RWPE1 (cell line): ENCODE measurements at regions not wholly inside any gene's neighbourhood (a gene's known extent, or its start where the extent isn't known, plus 50 kb on each side); places are given as distances from the start of the nearest gene placed in this dataset.

Experiments used
- CTCF ChIA-PET: fragments of 350-600 bp; sonication (Branson Sonifier 250); formaldehyde crosslinking; extraction: SDS; loops from one replicate; lab custom pipeline; 2021; lab: Yijun Ruan, JAX
- POLR2A ChIA-PET: fragments of 400-600 bp; formaldehyde crosslinking; extraction: SDS; loops from one replicate; lab custom pipeline; 2020; ENCODE audit warnings: antibody characterized with exemption; ENCODE audit not compliant: low non-redundant PET; lab: Yijun Ruan, JAX
- DNase-seq: peaks from one replicate; pipeline ENCODE4 v3.0.0; 2012; ENCODE audit warnings: low spot score
- H3K27ac ChIP-seq: fragments of 450-650 bp; 2 replicates; pipeline ENCODE4 v1.5.1; 2017
- CTCF ChIP-seq: fragments of 450-650 bp; conservative IDR thresholded peaks from 2 replicates; pipeline ENCODE4 v1.5.1; 2017; ENCODE audit warnings: low read depth, mild to moderate bottlenecking

GRCh38 chr14:95011445-95012006, 145.8 kb downstream of the DICER1 start:
- POLR2A ChIA-PET, result no interaction called here
- CTCF ChIA-PET, result interaction anchor here (0.6 to 0.7 kb wide), 2 partner anchors 10 to 125 kb away, joined by 3 to 4 read pairs; no protein-coding TSS in a partner anchor
- H3K27ac ChIP-seq, result no peak overlapping the region
- no peak for TF ChIP-seq CTCF
- DNase-seq, result no peak

- ChIA-PET CTCF (no interaction called here), POLR2A (no interaction called here)
- DNase-seq, result no peak
- TF ChIP-seq CTCF, result no peak
- no peak overlapping the region for H3K27ac ChIP-seq
Observed at GRCh38 chr14:95008445-95009217, 148.7 kb downstream of the DICER1 start.

GRCh38 chr14:95007921-95008320, 149.4 kb downstream of the DICER1 start:
- H3K27ac ChIP-seq, result no peak overlapping the region
- POLR2A ChIA-PET, result no interaction called here
- CTCF ChIA-PET, result no interaction called here
- DNase-seq, result no peak
- no peak for TF ChIP-seq CTCF

- CTCF ChIA-PET, result interaction anchor here (0.5 kb wide), 1 partner anchor 238 kb away, joined by 3 read pairs; no protein-coding TSS in a partner anchor
Observed at GRCh38 chr14:95006479-95006878, 150.8 kb downstream of the DICER1 start.

GRCh38 chr14:95006051-95006450, 151.3 kb downstream of the DICER1 start:
- no peak for TF ChIP-seq CTCF
- POLR2A ChIA-PET, result no interaction called here
- CTCF ChIA-PET, result interaction anchor here (0.5 kb wide), 1 partner anchor 238 kb away, joined by 3 read pairs; no protein-coding TSS in a partner anchor
- DNase-seq, result no peak
- no peak overlapping the region for H3K27ac ChIP-seq

More at GRCh38 chr14:95006479-95006878, 150.8 kb downstream of the DICER1 start:
- POLR2A ChIA-PET, result no interaction called here
- TF ChIP-seq CTCF, result no peak
- no peak overlapping the region for H3K27ac ChIP-seq
- no peak for DNase-seq

GRCh38 chr14:95003099-95003960, 154.0 kb downstream of the DICER1 start:
- TF ChIP-seq CTCF, result no peak
- no peak overlapping the region for H3K27ac ChIP-seq
- ChIA-PET CTCF (no interaction called here), POLR2A (no interaction called here)
- DNase-seq, result no peak
